GM12891 (cell line): ENCODE measurements at regions not wholly inside any gene's neighbourhood (a gene's known extent, or its start where the extent isn't known, plus 50 kb on each side); places are given as distances from the start of the nearest gene placed in this dataset.

Source experiments
- DNase-seq: peaks from one replicate; pipeline ENCODE4 v3.0.0; 2011; ENCODE audit warnings: low spot score; ENCODE audit not compliant: insufficient read length
- FAIRE-seq: peaks from 2 replicates; lab custom pipeline; 2011; peaks lifted over from hg19 to GRCh38; lab: Jason Lieb, UNC
- PAX5 ChIP-seq: IDR thresholded peaks from 2 replicates; pipeline ENCODE4 v1.6.1; 2011; ENCODE audit warnings: low read length, moderate library complexity, mild to moderate bottlenecking; ENCODE audit not compliant: insufficient read depth, severe bottlenecking
- POLR2A ChIP-seq: IDR thresholded peaks from 2 replicates; pipeline ENCODE4 v1.6.1; 2011; ENCODE audit warnings: low read depth, low read length, control low read depth
- POLR2AphosphoS5 ChIP-seq: IDR thresholded peaks from 2 replicates; pipeline ENCODE4 v1.6.1; 2011; ENCODE audit warnings: low read depth, low read length, control low read depth
- POU2F2 ChIP-seq: IDR thresholded peaks from 2 replicates; pipeline ENCODE4 v1.6.1; 2011; ENCODE audit warnings: low read depth, mild to moderate bottlenecking, control low read depth, low read length, moderate library complexity
- SPI1 ChIP-seq: IDR thresholded peaks from 2 replicates; pipeline ENCODE4 v1.6.1; 2011; ENCODE audit warnings: low read depth, low read length, control low read depth
- TAF1 ChIP-seq: IDR thresholded peaks from 2 replicates; pipeline ENCODE4 v1.6.1; 2011; ENCODE audit warnings: low read depth, low read length, control low read depth

GRCh38 chr4:104393655-104394324 is 100.9 kb downstream of the CXXC4 start:
- FAIRE-seq (no peak), DNase-seq (no peak)
- TF ChIP-seq POLR2A (no peak), POU2F2 (no peak), PAX5 (no peak), POLR2AphosphoS5 (no peak), SPI1 (no peak), TAF1 (no peak)

DNA sequence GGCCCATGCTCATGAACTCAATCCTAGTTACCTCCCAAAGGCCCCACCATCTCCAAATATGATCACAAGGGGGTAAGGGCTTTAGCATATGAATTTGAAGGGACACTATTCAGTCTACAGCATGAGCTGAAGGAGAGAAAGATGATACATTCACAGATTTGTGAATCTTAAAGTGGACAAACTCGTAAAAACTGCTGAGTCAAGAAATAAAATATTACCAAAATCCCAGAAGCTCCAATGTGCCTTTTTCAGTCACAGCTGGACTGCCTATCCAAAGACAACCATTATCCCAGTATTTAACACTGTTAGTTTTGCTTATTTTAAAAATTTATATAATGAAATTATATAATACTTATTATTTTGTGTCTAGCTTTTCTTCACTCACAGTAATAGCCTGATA is 109.0 kb downstream of the CXXC4 start:
- TF ChIP-seq SPI1 = no peak
- no peak for TF ChIP-seq POLR2AphosphoS5
- TF ChIP-seq TAF1 = no peak
- TF ChIP-seq PAX5 = no peak
- TF ChIP-seq POU2F2 = no peak
- no peak for TF ChIP-seq POLR2A
- FAIRE-seq (no peak), DNase-seq (no peak)

- no peak for DNase-seq
- FAIRE-seq = peak; percentile 16
- TF ChIP-seq POU2F2 (no peak), TAF1 (no peak), PAX5 (no peak), SPI1 (no peak), POLR2A (no peak), POLR2AphosphoS5 (no peak)
Measured at GRCh38 chr4:104382961-104383360, 111.7 kb downstream of the CXXC4 start.

DNA sequence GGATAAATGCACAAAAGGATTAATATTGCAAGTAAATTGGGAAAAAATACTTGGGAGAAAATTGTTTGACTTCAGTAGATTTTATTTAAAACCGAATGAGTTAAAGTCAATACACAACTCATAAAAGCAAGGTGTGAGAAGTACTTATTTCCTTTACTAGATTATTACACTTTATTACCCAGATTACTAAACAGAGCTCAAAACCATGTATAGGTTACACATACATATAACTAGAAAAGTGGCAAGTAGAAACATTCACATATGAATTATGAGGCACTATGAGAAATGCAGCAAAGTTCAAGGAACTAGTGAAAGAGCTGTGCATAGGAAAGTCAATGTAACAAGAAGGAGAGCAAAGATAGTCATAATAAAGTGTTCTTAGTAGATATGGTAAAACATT is 113.0 kb downstream of the CXXC4 start:
- no peak for DNase-seq
- FAIRE-seq = no peak
- TF ChIP-seq POLR2AphosphoS5 (no peak), POLR2A (no peak), POU2F2 (no peak), PAX5 (no peak), TAF1 (no peak), SPI1 (no peak)

- FAIRE-seq (no peak), DNase-seq (no peak)
- TF ChIP-seq POLR2A = no peak
- no peak for TF ChIP-seq POU2F2
- no peak for TF ChIP-seq SPI1
- TF ChIP-seq PAX5 = no peak
- no peak for TF ChIP-seq TAF1
- TF ChIP-seq POLR2AphosphoS5 = no peak
Measured at GRCh38 chr4:104365618-104366017, 129.1 kb downstream of the CXXC4 start.

- no peak for FAIRE-seq
- DNase-seq = no peak
- TF ChIP-seq TAF1 = no peak
Measured at GRCh38 chr4:104353481-104353880, 141.2 kb downstream of the CXXC4 start.

DNA sequence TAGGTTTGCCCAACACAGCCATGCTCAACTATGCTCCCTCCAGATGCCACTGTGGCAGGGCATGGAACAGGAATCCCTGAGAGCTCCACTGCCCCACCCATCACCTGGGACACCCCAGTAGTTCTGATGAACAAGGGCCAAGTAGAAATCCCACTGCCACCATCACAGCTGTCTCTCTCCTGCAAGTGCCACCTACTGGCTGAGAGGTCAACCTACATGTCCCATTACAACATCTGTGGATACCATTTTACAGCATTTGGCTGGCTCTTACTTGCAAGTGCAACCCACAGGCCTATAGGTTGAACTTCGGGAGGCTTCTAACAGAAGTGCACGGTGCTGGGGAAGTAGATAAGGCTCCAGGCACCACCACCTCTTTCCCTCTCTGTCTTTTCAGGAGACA is 142.5 kb downstream of the CXXC4 start:
- TF ChIP-seq SPI1 (no peak), PAX5 (no peak), TAF1 (no peak), POLR2A (no peak), POLR2AphosphoS5 (no peak), POU2F2 (no peak)
- DNase-seq = no peak
- no peak for FAIRE-seq

DNA sequence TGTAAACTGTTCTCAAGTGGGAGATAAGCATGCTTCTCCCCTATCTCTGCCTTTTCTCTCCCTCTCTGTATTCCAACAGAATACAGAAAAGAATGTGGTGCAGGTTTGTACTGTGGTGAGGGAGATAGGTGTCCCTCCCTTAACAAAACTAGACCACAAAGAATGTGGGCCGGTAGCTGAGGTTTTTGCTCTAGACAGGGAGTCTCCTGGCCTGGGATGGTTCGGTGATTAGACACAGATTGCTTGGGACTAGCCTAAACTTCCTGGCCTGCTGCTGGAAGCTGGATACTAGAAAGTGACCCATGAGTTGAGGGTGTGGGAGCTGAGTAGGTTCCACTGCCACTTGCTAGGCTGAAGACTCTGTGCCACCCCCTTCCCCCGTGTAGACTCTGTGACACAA is 143.0 kb downstream of the CXXC4 start:
- DNase-seq (no peak), FAIRE-seq (no peak)
- TF ChIP-seq POU2F2 (no peak), POLR2A (no peak), PAX5 (no peak), TAF1 (no peak), SPI1 (no peak), POLR2AphosphoS5 (no peak)

DNA sequence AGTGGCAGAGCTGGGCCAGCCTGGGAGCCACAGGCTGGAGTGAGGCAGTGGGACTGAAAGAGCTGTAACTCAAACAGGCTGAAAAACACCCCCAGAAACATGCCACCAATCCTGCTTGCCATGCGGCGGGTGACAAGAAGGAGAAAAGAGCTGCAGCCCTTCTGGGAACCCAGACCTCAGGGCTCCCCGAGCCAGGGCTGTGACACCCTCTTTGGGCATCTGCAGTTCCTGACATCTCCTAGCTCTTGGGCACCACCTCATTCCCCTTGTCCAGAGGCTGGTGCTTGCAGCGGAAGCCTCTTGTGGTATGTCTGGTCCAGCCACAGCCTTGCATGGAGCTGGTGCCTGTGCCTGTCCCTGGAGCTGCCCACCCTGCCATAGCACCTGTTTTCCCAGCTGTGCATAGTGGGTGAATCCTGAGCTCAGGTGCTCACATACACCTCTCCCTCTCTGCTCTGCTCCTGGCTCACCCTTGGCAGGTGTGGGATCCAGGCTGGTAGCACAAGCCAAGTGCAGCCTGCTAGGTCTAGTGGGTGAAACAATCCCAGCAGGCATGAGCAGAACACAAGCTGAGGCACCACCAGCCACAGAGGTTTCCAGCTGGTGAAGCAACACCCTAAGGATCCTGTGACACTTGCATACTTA is 149.0 kb downstream of the CXXC4 start:
- DNase-seq (no peak), FAIRE-seq (no peak)
- no peak for TF ChIP-seq POLR2AphosphoS5
- no peak for TF ChIP-seq SPI1
- TF ChIP-seq PAX5 = no peak

DNA sequence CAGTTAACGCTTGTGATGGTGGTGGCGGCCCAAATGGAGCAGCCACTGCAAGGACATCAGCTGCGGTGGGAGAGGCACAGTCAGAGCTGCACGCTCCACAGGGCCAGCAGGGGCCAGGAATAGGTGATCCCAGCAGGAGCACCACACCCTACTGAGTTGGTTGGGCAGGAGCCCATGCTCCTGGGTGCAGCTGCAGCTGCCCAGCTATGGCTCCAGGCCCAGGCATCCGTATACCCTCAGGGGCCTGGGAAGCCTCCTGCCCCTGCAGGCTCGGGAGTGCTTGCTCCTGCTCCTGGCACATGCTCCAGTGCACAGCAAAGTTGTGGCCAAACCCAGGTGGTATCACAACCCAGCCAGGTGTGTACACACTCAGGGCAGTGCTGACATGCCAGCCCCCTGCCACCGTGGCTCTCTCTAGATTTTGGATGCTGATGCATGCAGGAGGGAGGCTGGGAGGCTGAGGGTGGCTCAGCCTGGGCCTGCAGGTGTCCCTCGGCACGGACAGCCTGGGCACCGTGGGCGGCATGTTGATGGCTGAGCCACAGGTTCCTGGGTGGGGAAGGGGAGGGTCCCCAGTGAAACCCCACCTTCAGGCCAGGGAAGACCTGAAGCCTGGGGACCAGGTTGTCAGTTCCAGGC is 150.2 kb downstream of the CXXC4 start:
- FAIRE-seq = no peak
- TF ChIP-seq TAF1 (no peak), POU2F2 (no peak), SPI1 (no peak), PAX5 (no peak), POLR2AphosphoS5 (no peak), POLR2A (no peak)
- DNase-seq = no peak
